HEK293 (cell line): ENCODE measurements at regions not wholly inside any gene's neighbourhood (a gene's known extent, or its start where the extent isn't known, plus 50 kb on each side); places are given as distances from the start of the nearest gene placed in this dataset.

Experiments used
- CTCF ChIA-PET: fragments of 350-600 bp; formaldehyde crosslinking; extraction: SDS; loops from one replicate; lab custom pipeline; 2021; ENCODE audit warnings: antibody characterized with exemption; lab: Yijun Ruan, JAX
- POLR2A ChIA-PET: fragments of 300-600 bp; formaldehyde crosslinking; extraction: SDS; loops from one replicate; lab custom pipeline; 2020; ENCODE audit warnings: antibody characterized with exemption, inconsistent platforms; lab: Yijun Ruan, JAX
- H3K27ac ChIP-seq: fragments of 200-500 bp; sonication (Bioruptor generic); 2 replicates; pipeline ENCODE4 v1.5.1; 2014; ENCODE audit warnings: low read depth, low read length, control low read depth, inconsistent platforms; ENCODE audit errors: extremely low read depth
- H3K36me3 ChIP-seq, 2 experiments: fragments of 200-500 bp in 1 of 2; sonication (Bioruptor generic) in 1 of 2; 1 replicate in 1 of 2; 2 replicates in 1 of 2; pipeline ENCODE4 v1.5.1; 2014 to 2017; ENCODE audit warnings: inconsistent platforms in 2 of 2, low read length in 2 of 2; ENCODE audit not compliant: control insufficient read depth in 2 of 2, insufficient read depth in 1 of 2
- H3K4me1 ChIP-seq: fragments of 200-500 bp; sonication (Bioruptor generic); 2 replicates; pipeline ENCODE4 v1.5.1; 2014; ENCODE audit warnings: mild to moderate bottlenecking, low read length, inconsistent platforms; ENCODE audit not compliant: control insufficient read depth, insufficient read depth
- H3K4me3 ChIP-seq: 2 replicates; pipeline ENCODE4 v1.5.1; 2011; ENCODE audit warnings: low read depth, mild to moderate bottlenecking, control low read depth, low read length, moderate library complexity
- H3K9me3 ChIP-seq: fragments of 200-500 bp; sonication (Bioruptor generic); 2 replicates; pipeline ENCODE4 v1.5.1; 2014; ENCODE audit warnings: low read depth, low read length, inconsistent platforms; ENCODE audit not compliant: control insufficient read depth, insufficient read depth
- MEIS1 ChIP-seq: sonication (generic); formaldehyde crosslinking; IDR thresholded peaks from 2 replicates; pipeline ENCODE4 v1.8.1; 2022; ENCODE audit warnings: missing genetic modification reagents, mild to moderate bottlenecking, borderline replicate concordance
- TSHZ1 ChIP-seq: fragments of 450-650 bp; formaldehyde crosslinking; IDR thresholded peaks from 2 replicates; pipeline ENCODE4 v1.5.1; 2016; ENCODE audit warnings: missing biosample characterization, missing genetic modification characterization, borderline replicate concordance
- ZNF138 ChIP-seq: fragments of 450-650 bp; formaldehyde crosslinking; IDR thresholded peaks from 2 replicates; pipeline ENCODE4 v1.5.1; 2016; ENCODE audit warnings: missing biosample characterization, missing genetic modification characterization, borderline replicate concordance
- ZNF280C ChIP-seq: fragments of 450-650 bp; formaldehyde crosslinking; IDR thresholded peaks from 2 replicates; pipeline ENCODE4 v1.5.1; 2016; ENCODE audit warnings: missing biosample characterization, missing genetic modification characterization
- ZNF626 ChIP-seq: fragments of 450-650 bp; sonication (Bioruptor Pico); formaldehyde crosslinking; IDR thresholded peaks from 2 replicates; pipeline ENCODE4 v1.5.1; 2018; ENCODE audit warnings: missing biosample characterization, missing genetic modification characterization, inconsistent platforms
- ZNF707 ChIP-seq: fragments of 450-650 bp; formaldehyde crosslinking; IDR thresholded peaks from 2 replicates; pipeline ENCODE4 v1.5.1; 2016; ENCODE audit warnings: missing biosample characterization, missing genetic modification characterization
- ZNF768 ChIP-seq: fragments of 450-650 bp; formaldehyde crosslinking; IDR thresholded peaks from 2 replicates; pipeline ENCODE4 v1.5.1; 2018; ENCODE audit warnings: missing biosample characterization, mild to moderate bottlenecking, missing genetic modification characterization
- ZNF837 ChIP-seq: fragments of 450-650 bp; formaldehyde crosslinking; IDR thresholded peaks from 2 replicates; pipeline ENCODE4 v1.5.1; 2016; ENCODE audit warnings: missing biosample characterization, missing genetic modification characterization
- ZSCAN23 ChIP-seq: fragments of 450-650 bp; formaldehyde crosslinking; IDR thresholded peaks from 2 replicates; pipeline ENCODE4 v1.5.1; 2016; ENCODE audit warnings: missing biosample characterization, missing genetic modification characterization
- ZSCAN30 ChIP-seq: fragments of 450-650 bp; IDR thresholded peaks from 2 replicates; pipeline ENCODE4 v1.5.1; 2018; ENCODE audit warnings: missing biosample characterization, mild to moderate bottlenecking, missing genetic modification characterization, moderate library complexity
- TF ChIP-seq, protein P1 (sequence below): fragments of 450-650 bp; formaldehyde crosslinking; IDR thresholded peaks from 2 replicates; pipeline ENCODE4 v1.5.1; 2016; ENCODE audit warnings: missing biosample characterization, missing genetic modification characterization

DNA sequence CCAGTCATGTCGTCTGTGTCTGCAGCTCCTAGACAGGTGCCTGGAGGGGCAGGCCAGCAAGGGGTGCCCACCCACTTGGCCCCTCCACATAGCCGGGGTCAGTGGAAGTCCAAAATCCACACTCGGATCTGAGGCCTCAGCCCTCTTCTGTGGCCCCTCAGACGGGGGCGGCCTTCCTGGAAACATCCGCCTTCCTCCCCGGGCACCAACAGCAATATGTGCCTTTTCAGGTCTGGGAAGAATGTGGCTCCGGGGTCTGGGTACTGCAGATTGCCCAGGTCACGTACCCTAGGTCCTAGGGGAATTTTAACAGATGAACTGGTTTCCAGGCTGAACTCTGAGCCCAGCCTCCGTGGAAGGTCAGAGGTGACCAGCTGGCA lies 208.6 kb downstream of the CTTN start:
- CTCF ChIA-PET = no interaction called here
- Histone ChIP-seq H3K36me3 (no peaks in the 10 kb centered on the region), H3K4me3 (no peak overlapping the region), H3K27ac (no peak overlapping the region), H3K4me1 (no peaks in the 10 kb centered on the region), H3K9me3 (no peaks in the 10 kb centered on the region)
- POLR2A ChIA-PET = interaction anchor here (0.6 kb wide), 2 partner anchors 23 to 644 kb away, joined by 4 to 6 read pairs; no protein-coding TSS in a partner anchor
- TF ChIP-seq TSHZ1 (tag by site-specific recombination) (no peak), ZNF768 (tag by site-specific recombination) (no peak), MEIS1 (no peak), ZNF837 (tag by site-specific recombination) (no peak), ZSCAN30 (tag by site-specific recombination) (no peak), ZNF280C (tag by site-specific recombination) (no peak), ZSCAN23 (tag by site-specific recombination) (no peak)
- TF ChIP-seq, protein P1, sequence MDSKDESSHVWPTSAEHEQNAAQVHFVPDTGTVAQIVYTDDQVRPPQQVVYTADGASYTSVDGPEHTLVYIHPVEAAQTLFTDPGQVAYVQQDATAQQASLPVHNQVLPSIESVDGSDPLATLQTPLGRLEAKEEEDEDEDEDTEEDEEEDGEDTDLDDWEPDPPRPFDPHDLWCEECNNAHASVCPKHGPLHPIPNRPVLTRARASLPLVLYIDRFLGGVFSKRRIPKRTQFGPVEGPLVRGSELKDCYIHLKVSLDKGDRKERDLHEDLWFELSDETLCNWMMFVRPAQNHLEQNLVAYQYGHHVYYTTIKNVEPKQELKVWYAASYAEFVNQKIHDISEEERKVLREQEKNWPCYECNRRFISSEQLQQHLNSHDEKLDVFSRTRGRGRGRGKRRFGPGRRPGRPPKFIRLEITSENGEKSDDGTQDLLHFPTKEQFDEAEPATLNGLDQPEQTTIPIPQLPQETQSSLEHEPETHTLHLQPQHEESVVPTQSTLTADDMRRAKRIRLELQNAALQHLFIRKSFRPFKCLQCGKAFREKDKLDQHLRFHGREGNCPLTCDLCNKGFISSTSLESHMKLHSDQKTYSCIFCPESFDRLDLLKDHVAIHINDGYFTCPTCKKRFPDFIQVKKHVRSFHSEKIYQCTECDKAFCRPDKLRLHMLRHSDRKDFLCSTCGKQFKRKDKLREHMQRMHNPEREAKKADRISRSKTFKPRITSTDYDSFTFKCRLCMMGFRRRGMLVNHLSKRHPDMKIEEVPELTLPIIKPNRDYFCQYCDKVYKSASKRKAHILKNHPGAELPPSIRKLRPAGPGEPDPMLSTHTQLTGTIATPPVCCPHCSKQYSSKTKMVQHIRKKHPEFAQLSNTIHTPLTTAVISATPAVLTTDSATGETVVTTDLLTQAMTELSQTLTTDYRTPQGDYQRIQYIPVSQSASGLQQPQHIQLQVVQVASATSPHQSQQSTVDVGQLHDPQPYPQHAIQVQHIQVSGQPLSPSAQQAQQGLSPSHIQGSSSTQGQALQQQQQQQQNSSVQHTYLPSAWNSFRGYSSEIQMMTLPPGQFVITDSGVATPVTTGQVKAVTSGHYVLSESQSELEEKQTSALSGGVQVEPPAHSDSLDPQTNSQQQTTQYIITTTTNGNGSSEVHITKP (tag by site-specific recombination) = no peak

GRCh38 chr11:70607561-70607960 lies 209.2 kb downstream of the CTTN start:
- ChIA-PET CTCF (interaction anchor here (0.7 kb wide), 1 partner anchor 140 kb away, joined by 3 read pairs; no protein-coding TSS in a partner anchor), POLR2A (interaction anchor here (0.6 kb wide), 1 partner anchor 644 kb away, joined by 4 read pairs; no protein-coding TSS in a partner anchor)
- Histone ChIP-seq H3K4me1 (no peaks in the 10 kb centered on the region), H3K36me3 (no peaks in the 10 kb centered on the region), H3K4me3 (no peak overlapping the region), H3K27ac (no peak overlapping the region), H3K9me3 (no peaks in the 10 kb centered on the region)
- TF ChIP-seq ZNF138 (no peak), ZNF626 (no peak), ZNF707 (tag by site-specific recombination) (no peak)
